ENCODE measurements at regions not wholly inside any gene's neighbourhood (a gene's known extent, or its start where the extent isn't known, plus 50 kb on each side); places are given as distances from the start of the nearest gene placed in this dataset.

GRCh38 chr11:134477486-134477885, 65.4 kb upstream of the B3GAT1 start:
- Histone ChIP-seq H3K36me3 (ENCODE audit: control insufficient read depth in 1 of 2, insufficient read depth in 2 of 2, low read length in 2 of 2) (no peaks in the 10 kb centered on the region), H3K9ac (ENCODE audit: low read length) (no peak overlapping the region), H3K79me2 (ENCODE audit: insufficient read depth, low read length) (no peaks in the 10 kb centered on the region), H3K4me2 (ENCODE audit: low read length) (no peak overlapping the region), H3K9me2 (ENCODE audit: insufficient read depth) (no peaks in the 10 kb centered on the region), H3K9me3 (ENCODE audit: control insufficient read depth in 1 of 2, insufficient read depth in 1 of 2, low read depth in 1 of 2, low read length in 2 of 2) (no peaks in the 10 kb centered on the region), H3K27ac (ENCODE audit: low read depth, low read length) (no peak overlapping the region), H3K27me3 (ENCODE audit: insufficient read depth, low read length) (peaks cover 72% of the 10 kb centered on the region), H3K4me3 (replicated peaks in 1 of 2; ENCODE audit: low read depth in 1 of 2, low read length in 2 of 2) (no peak overlapping the region), H2AFZ (ENCODE audit: low read depth, low read length, poor library complexity, severe bottlenecking) (no peak overlapping the region), H3K4me1 (ENCODE audit: control insufficient read depth in 1 of 2, insufficient read depth in 2 of 2, low read length in 2 of 2) (no peaks in the 10 kb centered on the region), H4K20me1 (ENCODE audit: insufficient read depth) (no peaks in the 10 kb centered on the region)
- ChIA-PET POLR2A (no interaction called here), RAD21 (ENCODE audit: low non-redundant PET in 1 of 2, low total read pairs in 2 of 2, uncharacterized antibody in 2 of 2, unreplicated experiment in 2 of 2) (no interaction called here), CTCF (no interaction called here)
- intact Hi-C loops (cut with micrococcal nuclease), result no loop called here
- no peak for DNase-seq (ENCODE audit: low read depth, low spot score)
- BruUV-seq (replicated peaks), result no TSS peak
- TF ChIP-seq SRF (IDR thresholded peaks at IDR 0.05; ENCODE audit: low read depth) (no peak), SIN3A (IDR thresholded peaks at IDR 0.05; ENCODE audit: low read depth) (no peak), JUND (IDR thresholded peaks at IDR 0.05) (no peak), TCF7L2 (IDR thresholded peaks at IDR 0.05; ENCODE audit: borderline replicate concordance, extremely low read depth, insufficient read depth, insufficient read length) (no peak), ZFX (IDR thresholded peaks at IDR 0.05) (no peak), CBX3 (IDR thresholded peaks at IDR 0.05; ENCODE audit: low read depth) (no peak), EGR1 (IDR thresholded peaks at IDR 0.05; ENCODE audit: low read depth) (no peak), POLR2A (IDR thresholded peaks at IDR 0.05; ENCODE audit: borderline replicate concordance, extremely low read depth, insufficient read depth, insufficient read length) (no peak), ZNF274 (IDR thresholded peaks at IDR 0.05; ENCODE audit: low read depth, low read length) (no peak), CTCF (IDR thresholded peaks at IDR 0.05 in 2 of 3, conservative IDR thresholded peaks at IDR 0.05 in 1 of 3; ENCODE audit: borderline replicate concordance in 1 of 3, insufficient read depth in 1 of 3, low read depth in 2 of 3, low read length in 2 of 3) (no peak), CEBPB (IDR thresholded peaks at IDR 0.05; ENCODE audit: low read depth) (no peak), ELF1 (IDR thresholded peaks at IDR 0.05; ENCODE audit: borderline replicate concordance, low read depth) (no peak), REST (IDR thresholded peaks at IDR 0.05; ENCODE audit: low read depth) (no peak)
- TF ChIP-seq, protein P1, sequence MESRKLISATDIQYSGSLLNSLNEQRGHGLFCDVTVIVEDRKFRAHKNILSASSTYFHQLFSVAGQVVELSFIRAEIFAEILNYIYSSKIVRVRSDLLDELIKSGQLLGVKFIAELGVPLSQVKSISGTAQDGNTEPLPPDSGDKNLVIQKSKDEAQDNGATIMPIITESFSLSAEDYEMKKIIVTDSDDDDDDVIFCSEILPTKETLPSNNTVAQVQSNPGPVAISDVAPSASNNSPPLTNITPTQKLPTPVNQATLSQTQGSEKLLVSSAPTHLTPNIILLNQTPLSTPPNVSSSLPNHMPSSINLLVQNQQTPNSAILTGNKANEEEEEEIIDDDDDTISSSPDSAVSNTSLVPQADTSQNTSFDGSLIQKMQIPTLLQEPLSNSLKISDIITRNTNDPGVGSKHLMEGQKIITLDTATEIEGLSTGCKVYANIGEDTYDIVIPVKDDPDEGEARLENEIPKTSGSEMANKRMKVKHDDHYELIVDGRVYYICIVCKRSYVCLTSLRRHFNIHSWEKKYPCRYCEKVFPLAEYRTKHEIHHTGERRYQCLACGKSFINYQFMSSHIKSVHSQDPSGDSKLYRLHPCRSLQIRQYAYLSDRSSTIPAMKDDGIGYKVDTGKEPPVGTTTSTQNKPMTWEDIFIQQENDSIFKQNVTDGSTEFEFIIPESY (IDR thresholded peaks at IDR 0.05; ENCODE audit: extremely low read depth, insufficient replicate concordance, low read length), result no peak
- no peak for ATAC-seq

Data from HCT116 (cell line).